Suprapubic skin (tissue), 4 donors: ENCODE measurements at regions not wholly inside any gene's neighbourhood (a gene's known extent, or its start where the extent isn't known, plus 50 kb on each side); places are given as distances from the start of the nearest gene placed in this dataset.

ENCODE experiments used
- DNase-seq, 2 donors: peaks; one replicate each; pipeline ENCODE4 v3.0.0-alpha.2; 2019; ENCODE audit warnings: low spot score in 2 of 2
- H3K27ac ChIP-seq: fragments of 200-600 bp; sonication (generic); one replicate; pipeline ENCODE4 v1.5.1; 2019
- H3K27me3 ChIP-seq: fragments of 200-600 bp; sonication (generic); one replicate; pipeline ENCODE4 v1.5.1; 2019
- H3K36me3 ChIP-seq: fragments of 200-600 bp; sonication (generic); one replicate; pipeline ENCODE4 v1.5.1; 2019
- H3K4me1 ChIP-seq: fragments of 200-600 bp; sonication (generic); one replicate; pipeline ENCODE4 v1.5.1; 2019
- H3K4me3 ChIP-seq: fragments of 200-600 bp; sonication (generic); one replicate; pipeline ENCODE4 v1.5.1; 2019; ENCODE audit warnings: mild to moderate bottlenecking
- H3K9me3 ChIP-seq: fragments of 200-600 bp; sonication (generic); one replicate; pipeline ENCODE4 v1.5.1; 2019
- CTCF ChIP-seq, 2 donors: fragments of 200-600 bp in 1 of 2; fragments of 450-650 bp in 1 of 2; sonication (generic) in 1 of 2; IDR thresholded peaks; one replicate each; pipeline ENCODE4 v1.5.1; 2016 to 2019; ENCODE audit warnings: antibody characterized with exemption in 2 of 2, mild to moderate bottlenecking in 1 of 2, moderate library complexity in 1 of 2
- EP300 ChIP-seq: sonication (generic); formaldehyde crosslinking; IDR thresholded peaks from one replicate; pipeline ENCODE4 v1.6.1; 2017; ENCODE audit warnings: antibody characterized with exemption
- POLR2A ChIP-seq, 2 donors: fragments of 450-650 bp; IDR thresholded peaks; one replicate each; pipeline ENCODE4 v1.6.1; 2017; ENCODE audit warnings: antibody characterized with exemption in 2 of 2, mild to moderate bottlenecking in 2 of 2, moderate library complexity in 2 of 2
- POLR2AphosphoS5 ChIP-seq, 3 donors: sonication (generic); formaldehyde crosslinking; IDR thresholded peaks; one replicate each; pipeline ENCODE4 v1.6.1; 2017; ENCODE audit warnings: antibody characterized with exemption in 3 of 3
- WGBS: methylation state at CpG from one replicate; pipeline ENCODE4 v1.1.5; 2018; 5-methylcytosine and 5-hydroxymethylcytosine counted together

GRCh38 chr16:54216688-54217087 lies 69.9 kb downstream of the IRX3 start:
- WGBS: 46% methylated on average over 2 of the region's 4 CpGs
- Histone ChIP-seq H3K4me1 (peaks cover 24% of the 10 kb centered on the region), H3K36me3 (no peaks in the 10 kb centered on the region), H3K27me3 (peaks cover 2% of the 10 kb centered on the region), H3K9me3 (no peaks in the 10 kb centered on the region), H3K27ac (peak overlapping the region; percentile 3), H3K4me3 (no peak overlapping the region)
- TF ChIP-seq POLR2AphosphoS5 (IDR thresholded peaks at IDR 0.05): no peak
- no peak for TF ChIP-seq POLR2A (IDR thresholded peaks at IDR 0.05)
- no peak for TF ChIP-seq EP300
- no peak for TF ChIP-seq CTCF (IDR thresholded peaks at IDR 0.05)
- no peak for DNase-seq

DNA sequence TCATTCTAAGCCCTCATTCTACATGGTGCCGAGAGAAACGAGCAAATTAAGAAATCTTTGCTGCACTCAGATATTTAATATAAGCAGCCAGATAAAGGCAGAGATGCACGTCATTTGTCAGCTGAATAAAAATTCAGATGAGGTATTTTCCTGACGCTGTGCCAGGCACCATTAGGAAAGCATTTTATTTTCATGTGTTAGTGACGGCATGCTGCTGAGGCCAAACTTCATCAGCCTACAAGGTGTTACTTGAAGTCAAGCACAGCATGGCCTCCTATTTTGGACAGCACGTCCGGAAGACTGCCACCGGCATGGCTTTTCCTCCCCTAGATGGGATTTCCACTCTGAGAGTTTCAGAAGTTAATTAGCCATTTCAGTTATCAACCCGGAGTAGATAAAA lies 70.3 kb downstream of the IRX3 start:
- DNase-seq: peak in 1 of 2 donors; percentile 78
- peak in 1 of 2 donors; percentile 12 for TF ChIP-seq POLR2A (IDR thresholded peaks at IDR 0.05)
- TF ChIP-seq EP300: no peak
- Histone ChIP-seq H3K27me3 (peaks cover 2% of the 10 kb centered on the region), H3K4me3 (no peak overlapping the region), H3K36me3 (no peaks in the 10 kb centered on the region), H3K27ac (peak overlapping the region; percentile 30), H3K4me1 (peaks cover 28% of the 10 kb centered on the region), H3K9me3 (no peaks in the 10 kb centered on the region)
- WGBS: 50% methylated on average over 9 of the region's 9 CpGs

GRCh38 chr16:54215471-54215870 lies 71.1 kb downstream of the IRX3 start:
- Histone ChIP-seq H3K36me3 (no peaks in the 10 kb centered on the region), H3K27ac (no peak overlapping the region), H3K4me3 (no peak overlapping the region), H3K4me1 (peaks cover 36% of the 10 kb centered on the region), H3K27me3 (peaks cover 2% of the 10 kb centered on the region), H3K9me3 (no peaks in the 10 kb centered on the region)
- DNase-seq: no peak
- TF ChIP-seq CTCF (IDR thresholded peaks at IDR 0.05) (no peak), POLR2A (IDR thresholded peaks at IDR 0.05) (no peak), EP300 (no peak), POLR2AphosphoS5 (IDR thresholded peaks at IDR 0.05) (no peak)
- 88% methylated on average over 4 of the region's 4 CpGs for WGBS

- no peak for DNase-seq
- Histone ChIP-seq H3K4me3 (no peak overlapping the region), H3K27ac (no peak overlapping the region), H3K9me3 (no peaks in the 10 kb centered on the region), H3K36me3 (no peaks in the 10 kb centered on the region), H3K4me1 (peaks cover 50% of the 10 kb centered on the region), H3K27me3 (no peaks in the 10 kb centered on the region)
- TF ChIP-seq POLR2AphosphoS5 (IDR thresholded peaks at IDR 0.05) (no peak), EP300 (no peak), CTCF (IDR thresholded peaks at IDR 0.05) (no peak), POLR2A (IDR thresholded peaks at IDR 0.05) (no peak)
- WGBS: 87% methylated on average over 4 of the region's 4 CpGs
Measured at GRCh38 chr16:54213322-54213721, 73.3 kb downstream of the IRX3 start.

DNA sequence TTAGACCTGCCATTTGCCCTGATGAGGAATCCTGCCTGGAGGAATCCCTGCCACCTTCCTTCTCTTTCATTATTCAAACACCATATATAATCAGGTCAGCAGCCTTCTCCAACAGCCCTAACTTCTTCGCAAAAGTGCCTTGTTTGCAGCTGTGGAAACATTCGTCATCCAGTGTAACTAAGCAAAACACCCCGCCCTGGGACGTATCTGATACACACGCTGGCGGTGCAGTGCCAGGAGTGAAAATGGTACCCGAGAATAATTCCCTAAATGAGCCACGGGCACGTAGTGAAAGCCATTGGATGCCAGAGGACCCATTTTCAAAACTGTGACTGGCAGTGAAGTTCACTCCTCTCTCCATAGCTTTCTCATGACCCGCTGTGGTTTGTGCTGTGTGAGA lies 73.7 kb downstream of the IRX3 start:
- no peaks in the 10 kb centered on the region for H3K36me3 ChIP-seq
- WGBS: 48% methylated on average over 10 of the region's 10 CpGs
- H3K4me1 ChIP-seq: peaks cover 50% of the 10 kb centered on the region
- peak overlapping the region; percentile 54 for H3K27ac ChIP-seq
- H3K9me3 ChIP-seq: no peaks in the 10 kb centered on the region
- DNase-seq: peak in 1 of 2 donors; percentile 22
- H3K4me3 ChIP-seq: no peak overlapping the region
- no peaks in the 10 kb centered on the region for H3K27me3 ChIP-seq
- no peak for TF ChIP-seq CTCF (IDR thresholded peaks at IDR 0.05)
- TF ChIP-seq EP300: no peak
- no peak for TF ChIP-seq POLR2AphosphoS5 (IDR thresholded peaks at IDR 0.05)
- no peak for TF ChIP-seq POLR2A (IDR thresholded peaks at IDR 0.05)

DNA sequence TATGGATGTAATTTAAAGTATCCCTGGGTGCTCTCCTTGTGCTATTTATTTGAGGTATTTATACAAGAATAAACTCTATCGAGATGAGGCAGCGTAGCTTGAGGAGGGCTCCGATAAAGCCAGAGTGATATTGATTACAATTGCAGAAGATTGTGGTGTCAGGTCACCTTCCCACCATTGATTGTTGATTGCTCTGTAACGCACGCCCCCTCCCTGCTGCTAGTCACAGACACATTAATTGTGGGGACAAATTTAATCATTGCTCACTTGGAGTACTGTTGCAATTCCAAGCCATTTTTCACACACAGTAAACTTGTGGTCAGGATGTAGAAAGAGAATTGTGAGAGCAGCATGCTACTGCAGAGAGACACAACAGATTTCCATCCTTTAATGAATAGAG lies 75.4 kb downstream of the IRX3 start:
- DNase-seq: no peak
- Histone ChIP-seq H3K36me3 (no peaks in the 10 kb centered on the region), H3K9me3 (no peaks in the 10 kb centered on the region), H3K27me3 (no peaks in the 10 kb centered on the region), H3K4me1 (peaks cover 45% of the 10 kb centered on the region), H3K4me3 (peak overlapping the region; percentile 15), H3K27ac (peak overlapping the region; percentile 80)
- 49% methylated on average over 5 of the region's 5 CpGs for WGBS
- TF ChIP-seq POLR2A (IDR thresholded peaks at IDR 0.05): no peak
- TF ChIP-seq CTCF (IDR thresholded peaks at IDR 0.05): no peak
- no peak for TF ChIP-seq POLR2AphosphoS5 (IDR thresholded peaks at IDR 0.05)
- TF ChIP-seq EP300: no peak
